Hepatic stellate cell (primary cell): ENCODE measurements at regions not wholly inside any gene's neighbourhood (a gene's known extent, or its start where the extent isn't known, plus 50 kb on each side); places are given as distances from the start of the nearest gene placed in this dataset.

Experiments
- DNase-seq: peaks from one replicate; pipeline ENCODE4 v3.0.0; 2011; ENCODE audit warnings: low spot score

GRCh38 chr4:178412455-178412854 lies 970.2 kb upstream of the AGA start:
- DNase-seq = no peak

- no peak for DNase-seq
Measured at GRCh38 chr4:178414042-178414441, 971.8 kb upstream of the AGA start.

- DNase-seq = no peak
Measured at GRCh38 chr4:178414881-178415446, 972.7 kb upstream of the AGA start.

GRCh38 chr4:178415925-178416324 lies 973.7 kb upstream of the AGA start:
- no peak for DNase-seq

GRCh38 chr4:178423366-178423765 lies 981.1 kb upstream of the AGA start:
- no peak for DNase-seq

GRCh38 chr4:178426871-178427270 lies 984.6 kb upstream of the AGA start:
- DNase-seq = no peak

GRCh38 chr4:178427663-178428062 lies 985.4 kb upstream of the AGA start:
- no peak for DNase-seq

- no peak for DNase-seq
Measured at GRCh38 chr4:178448372-178449035, 1006.3 kb upstream of the AGA start.

GRCh38 chr4:178450614-178451013 lies 1008.4 kb upstream of the AGA start:
- DNase-seq = no peak

GRCh38 chr4:178453057-178453456 lies 1010.8 kb upstream of the AGA start:
- no peak for DNase-seq

GRCh38 chr4:178457286-178457685 lies 1015.0 kb upstream of the AGA start:
- DNase-seq = no peak

- no peak for DNase-seq
Measured at GRCh38 chr4:178462710-178463109, 1020.5 kb upstream of the AGA start.

- no peak for DNase-seq
Measured at GRCh38 chr4:178463747-178464146, 1021.5 kb upstream of the AGA start.

GRCh38 chr4:178470996-178471784 lies 1029.0 kb upstream of the AGA start:
- DNase-seq = no peak

GRCh38 chr4:178471994-178472393 lies 1029.8 kb upstream of the AGA start:
- DNase-seq = no peak

GRCh38 chr4:178480105-178480504 lies 1037.9 kb upstream of the AGA start:
- DNase-seq = no peak

GRCh38 chr4:178480881-178481280 lies 1038.6 kb upstream of the AGA start:
- DNase-seq = no peak

GRCh38 chr4:178481564-178481963 lies 1039.3 kb upstream of the AGA start:
- no peak for DNase-seq

GRCh38 chr4:178523038-178523437 lies 1080.8 kb upstream of the AGA start:
- DNase-seq = no peak

- no peak for DNase-seq
Measured at GRCh38 chr4:178535939-178536579, 1093.8 kb upstream of the AGA start.

- no peak for DNase-seq
Measured at GRCh38 chr4:178553201-178553600, 1111.0 kb upstream of the AGA start.

GRCh38 chr4:178554352-178554751 lies 1112.1 kb upstream of the AGA start:
- DNase-seq = no peak

GRCh38 chr4:178556796-178557195 lies 1114.6 kb upstream of the AGA start:
- DNase-seq = no peak
